ENCODE measurements at regions not wholly inside any gene's neighbourhood (a gene's known extent, or its start where the extent isn't known, plus 50 kb on each side); places are given as distances from the start of the nearest gene placed in this dataset.

- ChIA-PET CTCF (no interaction called here), POLR2A (ENCODE audit: low non-redundant PET) (no interaction called here)
- Histone ChIP-seq H3K27me3 (replicated peaks; ENCODE audit: insufficient read depth, low read depth, low read length, poor library complexity) (peaks cover 10% of the 10 kb centered on the region), H3K36me3 (ENCODE audit: insufficient read depth, low read length, poor library complexity, severe bottlenecking) (no peaks in the 10 kb centered on the region), H3K4me3 (ENCODE audit: low read depth, low read length, poor library complexity, severe bottlenecking) (no peak overlapping the region), H3K27ac (ENCODE audit: low read depth, low read length, poor library complexity, severe bottlenecking) (no peak overlapping the region), H3K4me1 (ENCODE audit: insufficient read depth, low read length, poor library complexity, severe bottlenecking) (no peaks in the 10 kb centered on the region), H3K9me3 (ENCODE audit: low read depth, low read length, poor library complexity, severe bottlenecking) (no peaks in the 10 kb centered on the region)
- intact Hi-C loops (cut with micrococcal nuclease; ENCODE audit: unreplicated experiment): no loop called here
- DNase-seq (ENCODE audit: low spot score): no peak
- BruUV-seq (replicated peaks): no TSS peak
- TF ChIP-seq EZH2 (IDR thresholded peaks at IDR 0.05; ENCODE audit: borderline replicate concordance, low read depth, low read length, poor library complexity, severe bottlenecking) (no peak), CTCF (conservative IDR thresholded peaks at IDR 0.05; ENCODE audit: low read depth, low read length) (no peak)
These were observed 277.8 kb downstream of the SLCO4C1 start for GRCh38 chr5:102018279-102018678.

- intact Hi-C loops (cut with micrococcal nuclease; ENCODE audit: unreplicated experiment): no loop called here
- no TSS peak for BruUV-seq (replicated peaks)
- H3K36me3 ChIP-seq (ENCODE audit: insufficient read depth, low read length, poor library complexity, severe bottlenecking): no peaks in the 10 kb centered on the region
- ChIA-PET CTCF (interaction anchor here (0.6 kb wide), 1 partner anchor 14 kb away, joined by 3 read pairs; no protein-coding TSS in a partner anchor), POLR2A (ENCODE audit: low non-redundant PET) (no interaction called here)
- H3K4me1 ChIP-seq (ENCODE audit: insufficient read depth, low read length, poor library complexity, severe bottlenecking): no peaks in the 10 kb centered on the region
- H3K27me3 ChIP-seq (replicated peaks; ENCODE audit: insufficient read depth, low read depth, low read length, poor library complexity): peaks cover 15% of the 10 kb centered on the region
- H3K27ac ChIP-seq (ENCODE audit: low read depth, low read length, poor library complexity, severe bottlenecking): no peak overlapping the region
- H3K4me3 ChIP-seq (ENCODE audit: low read depth, low read length, poor library complexity, severe bottlenecking): no peak overlapping the region
- TF ChIP-seq CTCF (conservative IDR thresholded peaks at IDR 0.05; ENCODE audit: low read depth, low read length): no peak
- no peak for TF ChIP-seq EZH2 (IDR thresholded peaks at IDR 0.05; ENCODE audit: borderline replicate concordance, low read depth, low read length, poor library complexity, severe bottlenecking)
- H3K9me3 ChIP-seq (ENCODE audit: low read depth, low read length, poor library complexity, severe bottlenecking): no peaks in the 10 kb centered on the region
- DNase-seq (ENCODE audit: low spot score): no peak
These were observed 281.7 kb downstream of the SLCO4C1 start for GRCh38 chr5:102014371-102014770.

DNA sequence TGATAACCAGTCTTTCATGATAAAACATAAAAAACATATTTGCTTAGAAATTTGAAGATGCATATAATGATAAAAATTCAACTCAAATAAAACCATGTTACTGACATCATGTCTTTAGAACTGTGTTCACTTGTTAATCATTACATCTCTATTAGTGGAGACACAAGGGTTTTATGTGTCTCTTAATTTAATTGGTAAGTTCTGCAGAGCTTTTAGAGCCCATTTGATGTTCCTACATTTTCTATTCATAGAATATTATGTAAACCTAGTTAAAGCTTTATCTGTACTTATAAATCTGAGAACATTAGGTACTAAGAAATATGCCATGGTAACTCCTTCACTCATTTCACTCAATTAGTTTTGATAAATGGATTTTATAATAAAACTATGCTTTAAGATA is 285.4 kb downstream of the SLCO4C1 start:
- intact Hi-C loops (cut with micrococcal nuclease; ENCODE audit: unreplicated experiment): no loop called here
- H3K4me1 ChIP-seq (ENCODE audit: insufficient read depth, low read length, poor library complexity, severe bottlenecking): no peaks in the 10 kb centered on the region
- H3K27ac ChIP-seq (ENCODE audit: low read depth, low read length, poor library complexity, severe bottlenecking): no peak overlapping the region
- DNase-seq (ENCODE audit: low spot score): no peak
- no TSS peak for BruUV-seq (replicated peaks)
- no peak for TF ChIP-seq CTCF (conservative IDR thresholded peaks at IDR 0.05; ENCODE audit: low read depth, low read length)
- TF ChIP-seq EZH2 (IDR thresholded peaks at IDR 0.05; ENCODE audit: borderline replicate concordance, low read depth, low read length, poor library complexity, severe bottlenecking): no peak
- no peaks in the 10 kb centered on the region for H3K36me3 ChIP-seq (ENCODE audit: insufficient read depth, low read length, poor library complexity, severe bottlenecking)
- ChIA-PET CTCF (no interaction called here), POLR2A (ENCODE audit: low non-redundant PET) (no interaction called here)
- H3K27me3 ChIP-seq (replicated peaks; ENCODE audit: insufficient read depth, low read depth, low read length, poor library complexity): peaks cover 15% of the 10 kb centered on the region
- H3K4me3 ChIP-seq (ENCODE audit: low read depth, low read length, poor library complexity, severe bottlenecking): no peak overlapping the region
- no peaks in the 10 kb centered on the region for H3K9me3 ChIP-seq (ENCODE audit: low read depth, low read length, poor library complexity, severe bottlenecking)

Data from A673 (cell line).